GM18519 (cell line): ENCODE measurements at regions not wholly inside any gene's neighbourhood (a gene's known extent, or its start where the extent isn't known, plus 50 kb on each side); places are given as distances from the start of the nearest gene placed in this dataset.
"Not testable (repeated sequence)": the region's sequence is repeated elsewhere in the genome, so short reads cannot be mapped to it uniquely, and the experiment has no call there.

ENCODE experiments used
- ATAC-seq: cut with Tn5 transposase; IDR thresholded peaks from one replicate; pipeline ENCODE4 v1.9.1; 2021; ENCODE audit warnings: mild to moderate bottlenecking, moderate library complexity; ENCODE audit not compliant: unreplicated experiment, low FRiP score

GRCh38 chr3:39558775-39559306, 91.4 kb downstream of the MOBP start:
- no peak for ATAC-seq

- ATAC-seq: no peak
These were observed 92.1 kb downstream of the MOBP start for GRCh38 chr3:39559543-39559942.

DNA sequence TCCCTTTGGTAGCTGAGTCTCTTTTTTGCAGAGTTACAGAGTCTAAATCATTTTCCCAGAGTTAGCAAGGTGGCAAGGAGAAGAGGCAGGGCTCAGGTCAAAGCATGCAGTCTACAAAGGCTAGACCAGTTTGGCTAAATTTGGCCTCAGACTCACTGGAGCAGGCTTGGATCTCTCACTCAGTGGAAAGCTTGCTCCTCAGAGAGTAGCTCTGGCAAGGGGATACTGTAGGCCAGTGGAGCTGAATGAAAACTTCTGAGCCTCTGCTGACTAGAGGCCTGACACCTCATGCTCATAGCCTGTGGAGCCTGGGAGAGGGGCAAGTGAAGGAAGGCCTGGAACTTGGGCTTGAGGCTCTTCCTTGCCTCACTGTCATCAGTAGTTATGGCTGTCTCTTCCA, 101.0 kb downstream of the MOBP start:
- no peak for ATAC-seq

DNA sequence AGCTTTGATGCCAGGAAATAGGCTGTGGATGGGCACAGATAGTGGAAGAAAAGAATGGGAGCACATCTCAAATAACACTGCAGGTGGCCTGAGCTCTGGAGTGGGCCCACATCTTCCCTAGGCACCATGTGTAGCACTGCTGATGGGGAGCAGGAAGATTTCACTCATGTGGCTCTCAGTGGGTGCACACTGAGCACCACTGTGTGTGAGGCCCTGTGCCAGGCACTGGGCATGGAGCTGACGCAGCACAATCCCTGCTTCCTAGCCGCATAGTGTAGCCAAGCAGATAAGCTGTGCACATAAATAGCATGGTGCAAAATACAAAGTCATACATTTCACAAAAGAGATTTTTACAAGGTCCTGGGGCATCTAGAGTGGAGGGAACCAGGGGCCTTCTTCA, 101.6 kb downstream of the MOBP start:
- ATAC-seq: no peak

GRCh38 chr3:39573392-39573791, 105.9 kb downstream of the MOBP start:
- ATAC-seq: no peak

DNA sequence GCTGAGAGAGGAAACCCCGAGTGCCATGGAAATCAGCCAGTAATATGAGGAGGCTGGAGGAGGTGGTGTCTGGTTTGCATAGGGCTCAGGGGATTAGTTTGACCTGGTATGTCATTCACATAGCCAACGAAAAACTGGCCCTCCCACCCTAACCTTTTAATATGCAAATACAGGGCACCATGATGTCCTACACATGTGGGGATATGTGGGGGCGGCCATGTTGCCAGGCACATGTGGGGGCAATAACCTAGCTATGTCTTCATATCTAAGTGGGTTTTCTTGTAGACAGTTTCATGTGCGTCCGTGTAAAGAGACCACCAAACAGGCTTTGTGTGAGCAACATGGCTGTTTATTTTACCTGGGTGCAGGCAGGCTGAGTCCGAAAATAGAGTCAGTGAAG, 110.1 kb downstream of the MOBP start:
- ATAC-seq: no peak

GRCh38 chr3:39586215-39586614, 118.7 kb downstream of the MOBP start:
- ATAC-seq: not testable (repeated sequence)

DNA sequence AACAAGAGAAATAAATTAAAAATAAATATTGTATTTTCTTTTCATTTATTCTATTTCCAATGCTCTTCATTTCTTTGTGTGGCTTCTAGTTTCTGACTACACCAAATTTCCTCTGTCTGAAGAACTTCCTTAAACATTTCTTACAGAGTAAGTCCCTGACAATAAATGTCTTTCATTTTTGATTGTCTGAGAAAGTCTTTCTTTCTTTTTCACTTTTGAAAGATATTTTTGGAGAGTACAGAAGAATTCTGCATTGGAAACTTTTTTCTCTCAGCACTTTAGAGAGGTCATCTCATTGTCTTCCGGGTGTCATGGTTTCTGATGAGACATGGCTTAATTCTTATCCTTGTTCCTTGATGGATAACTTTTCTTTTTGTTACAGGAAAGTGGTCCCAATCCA, 119.6 kb downstream of the MOBP start:
- no peak for ATAC-seq

DNA sequence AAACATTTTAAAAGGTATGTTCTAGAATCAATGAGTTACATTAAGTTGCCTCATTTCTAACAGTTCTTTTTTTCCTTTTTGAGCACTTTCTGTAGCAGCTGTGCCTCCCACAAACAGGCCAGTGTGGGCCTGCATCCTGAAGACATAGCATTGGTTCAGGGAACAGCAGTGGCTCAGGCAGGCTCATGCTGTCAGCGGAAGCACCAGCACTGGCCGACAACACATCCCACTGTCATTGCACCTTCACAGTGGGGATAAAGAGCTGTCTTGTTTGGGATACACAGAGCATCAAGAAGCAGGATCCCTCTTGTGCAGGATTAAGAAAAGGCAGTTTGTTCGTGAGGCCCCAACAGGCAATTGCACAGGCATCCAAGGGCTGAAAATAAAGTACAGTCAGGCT, 123.3 kb downstream of the MOBP start:
- ATAC-seq: no peak

GRCh38 chr3:39592311-39593050, 125.0 kb downstream of the MOBP start:
- no peak for ATAC-seq

- no peak for ATAC-seq
These were observed 125.9 kb downstream of the MOBP start for GRCh38 chr3:39593341-39593740.

- no peak for ATAC-seq
These were observed 133.8 kb downstream of the MOBP start for GRCh38 chr3:39601241-39601640.

- no peak for ATAC-seq
These were observed 138.4 kb downstream of the MOBP start for GRCh38 chr3:39605837-39606236.

DNA sequence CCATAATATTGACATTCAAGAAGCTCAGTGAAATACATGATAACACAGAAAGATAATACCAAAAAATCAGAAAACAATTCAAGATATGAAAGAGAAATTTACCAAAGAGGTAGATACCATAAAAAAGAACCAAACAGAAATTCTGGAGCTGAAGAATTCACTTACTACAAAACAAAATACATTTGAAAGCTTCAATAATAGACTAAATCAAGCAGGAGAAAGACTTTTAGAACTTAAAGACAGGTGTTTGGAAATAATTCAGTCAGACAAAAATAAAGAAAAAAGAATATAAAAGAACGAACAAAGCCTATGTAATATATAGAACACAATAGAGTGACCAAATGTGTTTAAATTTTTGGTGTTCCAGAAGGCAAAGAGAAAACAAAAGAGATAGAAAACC, 158.7 kb downstream of the MOBP start:
- ATAC-seq: no peak

- no peak for ATAC-seq
These were observed 163.7 kb downstream of the MOBP start for GRCh38 chr3:39631136-39631535.

DNA sequence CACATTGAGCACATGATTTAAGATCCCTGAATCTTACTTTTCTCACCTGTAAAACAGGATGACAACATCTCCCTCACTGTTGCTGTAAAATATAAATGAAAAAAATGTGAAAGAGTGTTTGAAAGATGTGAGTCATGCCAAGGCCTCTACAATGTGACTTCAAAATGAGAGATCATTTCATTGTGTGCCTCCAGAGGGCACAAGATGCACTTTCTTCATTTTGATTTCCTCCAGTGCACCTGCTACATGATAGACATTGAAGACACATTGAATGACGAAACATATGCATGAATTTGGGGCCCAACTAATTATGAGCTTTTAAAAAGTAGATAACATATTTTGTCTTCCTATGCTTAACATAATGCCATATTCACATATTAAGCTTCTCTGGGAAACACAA, 170.3 kb downstream of the MOBP start:
- no peak for ATAC-seq

DNA sequence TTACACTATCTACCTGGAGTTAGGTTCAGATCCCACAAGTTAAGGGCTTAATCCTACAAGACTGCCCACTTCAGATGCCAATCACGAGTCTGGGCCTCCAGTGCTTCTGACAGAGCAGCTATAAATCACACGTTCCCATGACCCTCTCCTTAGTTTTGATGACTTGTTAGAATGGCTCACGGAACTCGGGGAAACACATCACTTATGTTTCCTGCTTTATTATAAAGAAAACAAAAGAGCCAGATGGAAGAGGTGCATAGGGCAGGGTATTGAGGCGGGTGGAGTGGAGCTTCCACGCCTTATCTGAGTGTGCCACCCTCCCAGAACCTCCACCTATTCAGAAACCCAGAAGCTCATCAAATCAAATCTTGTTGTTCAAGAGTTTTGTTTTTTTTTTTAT, 170.8 kb downstream of the MOBP start:
- ATAC-seq: no peak

GRCh38 chr3:39639344-39640236, 169.8 kb upstream of the MYRIP start:
- no peak for ATAC-seq

GRCh38 chr3:39641274-39641673, 168.1 kb upstream of the MYRIP start:
- ATAC-seq: no peak

DNA sequence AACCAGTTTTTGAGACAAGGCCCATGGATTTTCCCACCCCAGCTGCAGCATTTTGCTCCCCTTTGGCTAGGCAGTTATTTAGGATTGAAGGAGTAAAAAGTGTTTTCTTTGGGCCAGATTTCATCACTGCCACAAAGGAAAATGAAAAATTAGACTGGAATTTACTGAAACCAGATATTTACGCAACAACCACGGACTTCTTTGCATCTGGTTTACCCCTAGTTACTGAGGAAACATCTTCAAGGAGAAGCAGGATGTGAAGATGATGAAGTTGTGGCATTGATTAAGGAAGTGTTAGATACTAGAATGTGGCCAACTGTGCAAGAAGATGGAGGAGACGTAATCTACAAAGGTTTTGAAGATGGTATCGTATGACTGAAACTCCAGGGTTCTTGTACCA, 165.2 kb upstream of the MYRIP start:
- ATAC-seq: no peak

DNA sequence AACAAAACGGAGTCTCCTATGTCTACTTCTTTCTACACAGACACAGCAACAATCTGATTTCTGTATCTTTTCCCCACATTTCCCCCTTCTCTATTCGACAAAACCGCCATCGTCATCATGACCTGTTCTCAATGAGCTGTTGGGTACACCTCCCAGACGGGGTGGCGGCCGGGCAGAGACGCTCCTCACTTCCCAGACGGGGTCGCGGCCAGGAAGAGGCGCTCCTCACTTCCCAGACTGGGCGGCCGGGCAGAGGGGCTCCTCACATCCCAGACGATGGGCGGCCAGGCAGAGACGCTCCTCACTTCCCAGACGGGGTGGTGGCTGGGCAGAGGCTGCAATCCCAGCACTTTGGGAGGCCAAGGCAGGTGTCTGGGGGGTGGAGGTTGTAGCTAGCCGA, 158.2 kb upstream of the MYRIP start:
- not testable (repeated sequence) for ATAC-seq
